ENCODE measurements at regions not wholly inside any gene's neighbourhood (a gene's known extent, or its start where the extent isn't known, plus 50 kb on each side); places are given as distances from the start of the nearest gene placed in this dataset.
A peak's percentile ranks its signal among the peaks of the same experiment; 100 is the strongest.

DNA sequence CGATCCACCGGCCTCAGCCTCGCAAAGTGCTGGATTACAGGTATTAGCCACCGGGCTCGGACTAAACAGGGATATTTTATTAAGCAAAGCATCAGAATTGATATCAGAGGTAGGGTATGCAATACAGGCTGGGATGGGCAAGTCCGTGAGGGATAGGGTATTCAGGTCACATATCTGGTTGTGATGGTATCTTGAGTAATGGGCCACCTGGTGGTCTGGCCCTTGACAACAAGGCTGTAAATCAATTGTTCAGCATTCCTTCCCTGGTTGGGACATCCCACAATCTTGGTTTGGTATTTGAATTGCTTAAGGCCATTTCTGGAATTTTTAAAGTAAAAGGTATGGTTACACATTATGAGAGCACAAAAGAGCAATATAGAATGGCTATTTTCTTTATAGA lies 1588.0 kb downstream of the SLITRK1 start:
- DNase-seq, result no peak
- no peaks in the 10 kb centered on the region for H3K36me3 ChIP-seq
- H3K27me3 ChIP-seq, result no peaks in the 10 kb centered on the region
- no peaks in the 10 kb centered on the region for H3K9me3 ChIP-seq (replicated peaks)
- no peak overlapping the region for H3K27ac ChIP-seq
- H3K4me1 ChIP-seq, result no peaks in the 10 kb centered on the region
- H3K4me3 ChIP-seq, result no peak overlapping the region

DNA sequence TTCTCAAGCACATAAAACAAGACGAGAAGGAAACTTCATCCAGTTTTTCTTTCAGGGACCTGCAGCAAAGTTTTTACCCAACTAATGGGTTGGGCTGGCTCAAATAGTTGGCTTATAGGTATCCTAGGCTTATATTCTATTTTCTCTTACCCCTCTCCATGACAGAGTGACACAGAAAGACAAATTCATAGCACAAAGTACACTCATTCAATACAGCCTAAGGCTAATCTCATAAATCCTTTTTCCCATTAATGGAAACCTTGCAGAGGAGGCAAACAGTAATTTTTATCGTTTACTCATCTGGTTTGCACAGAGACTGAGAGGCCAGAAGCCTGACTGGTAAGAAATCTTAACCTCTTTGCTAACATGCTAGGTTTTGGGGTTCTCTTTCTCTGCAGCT lies 1589.9 kb downstream of the SLITRK1 start:
- Histone ChIP-seq H3K9me3 (replicated peaks) (no peaks in the 10 kb centered on the region), H3K4me3 (no peak overlapping the region), H3K4me1 (no peaks in the 10 kb centered on the region), H3K36me3 (no peaks in the 10 kb centered on the region), H3K27ac (no peak overlapping the region), H3K27me3 (no peaks in the 10 kb centered on the region)
- DNase-seq, result no peak

DNA sequence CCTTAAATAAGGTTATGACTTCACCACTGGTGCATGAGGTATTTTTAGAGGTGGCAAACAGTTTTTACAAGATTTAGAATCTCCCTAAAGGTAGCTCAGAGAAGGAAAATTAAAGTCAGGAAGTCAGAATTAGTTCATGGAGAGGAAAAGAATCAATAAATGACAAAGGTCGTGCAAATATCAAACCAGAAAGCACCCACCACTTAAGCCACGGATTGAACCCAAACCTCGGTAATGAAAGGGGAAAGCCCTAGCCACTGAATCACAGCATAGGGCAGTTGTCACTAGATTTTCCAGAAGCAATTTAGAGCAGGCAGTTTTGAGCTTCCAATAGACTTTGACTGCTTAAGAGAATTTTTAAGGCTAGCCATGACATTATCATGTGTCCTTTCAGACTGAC lies 1590.4 kb downstream of the SLITRK1 start:
- no peaks in the 10 kb centered on the region for H3K36me3 ChIP-seq
- H3K27me3 ChIP-seq, result no peaks in the 10 kb centered on the region
- H3K27ac ChIP-seq, result no peak overlapping the region
- H3K4me3 ChIP-seq, result no peak overlapping the region
- H3K9me3 ChIP-seq (replicated peaks), result no peaks in the 10 kb centered on the region
- no peaks in the 10 kb centered on the region for H3K4me1 ChIP-seq
- no peak for DNase-seq

DNA sequence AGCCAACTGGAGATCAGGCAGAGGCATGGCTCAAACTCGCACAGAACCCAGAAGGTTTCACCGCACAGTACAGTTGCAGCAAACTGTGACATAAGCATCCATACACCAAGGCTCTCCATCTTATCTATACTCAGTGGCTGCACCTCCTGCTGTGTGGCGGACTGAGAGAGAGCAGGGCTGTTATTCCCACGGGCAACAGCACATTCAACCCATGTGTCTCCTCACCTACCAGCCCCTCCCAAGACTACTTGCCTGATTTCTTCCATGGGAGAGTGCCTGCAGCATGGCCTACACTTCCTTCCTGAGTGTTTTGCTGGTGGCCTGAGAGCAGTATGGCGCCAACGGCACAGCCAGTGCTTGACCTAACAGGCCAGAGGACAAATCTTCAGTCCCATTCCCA lies 1606.6 kb downstream of the SLITRK1 start:
- Histone ChIP-seq H3K36me3 (no peaks in the 10 kb centered on the region), H3K4me1 (no peaks in the 10 kb centered on the region), H3K27me3 (no peaks in the 10 kb centered on the region), H3K9me3 (replicated peaks) (no peaks in the 10 kb centered on the region), H3K27ac (no peak overlapping the region), H3K4me3 (no peak overlapping the region)
- DNase-seq, result no peak

DNA sequence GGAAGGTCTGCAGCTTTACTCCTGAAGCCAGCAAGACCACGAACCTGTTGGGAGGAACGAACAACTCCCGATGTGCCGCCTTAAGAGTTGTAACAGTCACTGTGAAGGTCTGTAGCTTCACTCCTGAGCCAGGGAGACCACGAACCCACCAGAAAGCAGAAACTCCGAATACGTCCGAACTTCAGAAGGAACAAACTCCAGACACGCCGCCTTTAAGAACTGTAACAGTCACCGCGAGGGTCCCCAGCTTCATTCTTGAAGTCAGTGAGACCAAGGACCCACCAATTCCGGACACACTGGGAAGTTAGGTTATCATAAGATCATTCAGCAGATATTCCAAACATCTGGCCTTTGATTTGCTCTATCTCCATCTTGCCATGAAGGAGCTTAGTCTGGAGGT lies 1623.0 kb downstream of the SLITRK1 start:
- Histone ChIP-seq H3K27ac (no peak overlapping the region), H3K36me3 (no peaks in the 10 kb centered on the region), H3K9me3 (replicated peaks) (no peaks in the 10 kb centered on the region), H3K27me3 (no peaks in the 10 kb centered on the region), H3K4me3 (no peak overlapping the region), H3K4me1 (no peaks in the 10 kb centered on the region)
- DNase-seq, result no peak

DNA sequence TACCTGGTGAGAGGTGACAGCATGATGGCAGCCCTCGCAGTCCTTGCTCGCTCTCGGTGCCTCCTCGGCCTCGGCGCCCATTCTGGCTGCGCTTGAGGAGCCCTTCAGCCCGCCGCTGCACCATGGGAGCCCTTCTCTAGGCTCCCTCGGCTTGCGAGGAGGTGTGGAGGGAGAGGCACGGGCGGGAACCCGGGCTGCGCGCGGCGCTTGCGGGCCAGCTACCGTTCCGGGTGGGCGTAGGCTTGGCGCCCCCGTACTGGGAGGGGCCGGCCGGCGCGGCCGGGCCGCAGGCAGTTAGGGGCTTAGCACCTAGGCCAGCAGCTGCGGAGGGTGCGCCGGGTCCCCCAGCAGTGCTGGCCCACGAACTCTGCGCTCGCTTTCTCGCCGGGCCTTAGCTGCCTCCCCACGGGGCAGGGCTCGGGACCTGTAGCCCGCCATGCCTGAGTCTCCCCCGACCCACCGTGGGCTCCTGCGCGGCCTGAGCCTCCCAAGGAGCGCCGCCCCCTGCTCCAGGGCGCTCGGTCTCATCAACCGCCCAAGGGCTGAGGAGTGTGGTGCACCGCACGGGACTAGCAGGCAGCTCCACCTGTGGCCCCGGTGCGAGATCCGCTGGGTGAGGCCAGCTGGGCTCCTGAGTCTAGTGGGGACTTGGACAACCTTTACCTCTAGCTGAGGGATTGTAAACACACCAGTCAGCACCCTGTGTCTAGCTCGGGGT lies 1624.3 kb downstream of the SLITRK1 start:
- no peaks in the 10 kb centered on the region for H3K4me1 ChIP-seq
- no peak for DNase-seq
- H3K27ac ChIP-seq, result no peak overlapping the region
- no peaks in the 10 kb centered on the region for H3K36me3 ChIP-seq
- H3K4me3 ChIP-seq, result no peak overlapping the region
- no peaks in the 10 kb centered on the region for H3K27me3 ChIP-seq
- no peaks in the 10 kb centered on the region; the same call in 1 of the 2 replicates for H3K9me3 ChIP-seq (replicated peaks)

DNA sequence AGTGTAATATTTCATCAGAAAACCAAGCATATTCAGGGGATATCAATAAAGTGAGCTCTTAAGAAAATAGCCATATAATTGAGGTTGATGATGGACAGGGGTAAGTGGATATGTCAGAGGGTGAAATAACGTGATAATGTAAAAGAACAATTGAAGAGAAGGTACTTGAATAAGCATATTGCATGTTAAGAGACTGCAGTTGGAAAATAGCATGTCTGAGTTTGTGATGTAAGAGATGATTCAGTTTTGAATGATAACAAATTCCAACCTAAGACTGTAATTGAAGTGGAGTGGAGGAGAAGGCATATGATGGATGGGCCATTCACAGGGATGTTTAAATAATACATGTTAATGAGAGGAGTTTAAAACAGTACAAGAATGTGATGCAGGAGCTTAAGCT lies 1633.5 kb downstream of the SLITRK1 start:
- no peak overlapping the region for H3K27ac ChIP-seq
- no peaks in the 10 kb centered on the region for H3K4me1 ChIP-seq
- no peaks in the 10 kb centered on the region for H3K36me3 ChIP-seq
- DNase-seq, result no peak
- H3K4me3 ChIP-seq, result no peak overlapping the region
- no peaks in the 10 kb centered on the region for H3K27me3 ChIP-seq
- H3K9me3 ChIP-seq (replicated peaks), result no peaks in the 10 kb centered on the region; the same call in 1 of the 2 replicates

DNA sequence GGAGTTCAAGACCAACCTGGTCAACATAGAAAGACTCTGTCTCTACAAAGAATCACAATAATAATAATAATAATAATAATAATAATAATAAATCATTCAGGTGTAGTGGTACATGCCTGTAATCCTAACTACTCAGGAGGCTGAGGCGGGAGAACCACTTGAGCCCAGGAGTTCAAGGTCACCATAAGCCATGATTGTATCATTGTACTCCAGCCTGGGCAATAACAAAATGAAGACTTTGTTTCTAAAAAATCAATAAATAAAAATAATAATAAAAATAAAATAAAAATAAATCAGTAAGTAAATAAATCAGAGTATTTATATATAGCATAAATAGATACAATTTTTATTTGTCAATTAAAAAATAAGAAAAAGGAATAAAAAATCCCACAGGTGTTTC lies 1636.4 kb downstream of the SLITRK1 start:
- H3K4me1 ChIP-seq, result no peaks in the 10 kb centered on the region
- DNase-seq, result no peak
- no peak overlapping the region for H3K27ac ChIP-seq

DNA sequence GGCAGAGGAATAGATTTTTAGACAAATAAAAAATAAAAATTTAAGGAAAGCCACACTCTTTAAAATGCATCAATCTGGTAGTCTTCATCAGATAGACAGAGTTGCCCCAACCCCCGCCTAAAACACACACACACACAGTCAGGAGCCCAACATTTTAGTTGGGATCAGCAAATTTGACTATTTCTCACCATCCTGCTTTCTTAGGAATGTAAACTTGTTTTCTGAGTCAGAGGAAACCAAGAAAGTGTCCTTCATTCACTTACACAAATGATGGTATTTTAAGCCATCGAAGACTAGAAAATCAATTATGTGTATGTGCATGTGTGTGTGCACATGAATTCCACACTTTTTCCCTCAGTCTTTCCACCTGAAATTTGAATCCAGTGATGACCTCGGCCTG lies 1657.5 kb downstream of the SLITRK1 start:
- no peaks in the 10 kb centered on the region for H3K27me3 ChIP-seq
- H3K4me1 ChIP-seq, result no peaks in the 10 kb centered on the region
- DNase-seq, result no peak
- H3K27ac ChIP-seq, result no peak overlapping the region
- no peaks in the 10 kb centered on the region for H3K9me3 ChIP-seq (replicated peaks)
- no peak overlapping the region for H3K4me3 ChIP-seq
- H3K36me3 ChIP-seq, result no peaks in the 10 kb centered on the region

More for the DNA sequence above, 1636.4 kb downstream of the SLITRK1 start:
- no peaks in the 10 kb centered on the region for H3K27me3 ChIP-seq
- H3K9me3 ChIP-seq (replicated peaks), result no peaks in the 10 kb centered on the region
- H3K4me3 ChIP-seq, result no peak overlapping the region
- H3K36me3 ChIP-seq, result no peaks in the 10 kb centered on the region

DNA sequence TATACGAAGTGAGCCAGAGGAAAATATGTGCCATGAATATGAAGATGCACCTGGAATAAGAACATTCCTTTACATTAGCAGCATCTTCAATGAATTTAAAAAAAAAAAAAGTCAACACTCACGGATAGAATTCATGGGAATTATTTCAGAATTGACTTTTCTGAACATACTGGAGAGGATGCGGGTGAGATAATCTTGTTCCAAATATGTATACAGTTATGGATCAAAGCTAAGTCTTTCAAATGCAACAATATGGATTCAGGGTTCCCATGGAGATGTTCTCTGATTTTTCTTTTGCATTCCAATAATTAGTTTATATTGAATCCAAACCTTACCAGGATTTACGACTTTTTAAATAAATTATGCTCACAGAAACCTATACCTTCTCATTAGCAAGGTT lies 1660.7 kb downstream of the SLITRK1 start:
- DNase-seq, result no peak
- Histone ChIP-seq H3K9me3 (replicated peaks) (no peaks in the 10 kb centered on the region), H3K4me1 (no peaks in the 10 kb centered on the region), H3K27ac (no peak overlapping the region), H3K27me3 (no peaks in the 10 kb centered on the region), H3K36me3 (no peaks in the 10 kb centered on the region), H3K4me3 (no peak overlapping the region)

DNA sequence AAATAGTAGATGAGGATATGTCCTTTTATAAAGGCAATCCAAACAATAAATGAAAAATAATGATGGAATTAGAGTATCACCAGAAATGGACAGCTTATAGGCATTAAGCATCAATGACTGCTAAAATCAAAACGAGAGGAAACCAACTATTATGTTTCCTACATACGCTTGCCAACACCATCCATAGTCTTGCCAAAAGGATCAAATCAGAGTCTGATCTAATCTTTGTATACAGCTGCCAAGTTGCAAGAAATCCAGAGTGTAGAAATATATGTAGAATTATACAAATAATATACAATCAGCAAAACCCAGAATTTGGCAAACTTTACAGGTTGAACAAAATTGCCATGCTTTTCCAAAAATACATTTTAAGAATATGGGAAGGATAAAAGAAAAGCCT lies 1661.6 kb downstream of the SLITRK1 start:
- no peak overlapping the region for H3K4me3 ChIP-seq
- DNase-seq, result peak in 1 of 2 experiments; percentile 7
- H3K27ac ChIP-seq, result no peak overlapping the region
- no peaks in the 10 kb centered on the region for H3K36me3 ChIP-seq
- H3K4me1 ChIP-seq, result no peaks in the 10 kb centered on the region
- no peaks in the 10 kb centered on the region for H3K27me3 ChIP-seq
- no peaks in the 10 kb centered on the region for H3K9me3 ChIP-seq (replicated peaks)

DNA sequence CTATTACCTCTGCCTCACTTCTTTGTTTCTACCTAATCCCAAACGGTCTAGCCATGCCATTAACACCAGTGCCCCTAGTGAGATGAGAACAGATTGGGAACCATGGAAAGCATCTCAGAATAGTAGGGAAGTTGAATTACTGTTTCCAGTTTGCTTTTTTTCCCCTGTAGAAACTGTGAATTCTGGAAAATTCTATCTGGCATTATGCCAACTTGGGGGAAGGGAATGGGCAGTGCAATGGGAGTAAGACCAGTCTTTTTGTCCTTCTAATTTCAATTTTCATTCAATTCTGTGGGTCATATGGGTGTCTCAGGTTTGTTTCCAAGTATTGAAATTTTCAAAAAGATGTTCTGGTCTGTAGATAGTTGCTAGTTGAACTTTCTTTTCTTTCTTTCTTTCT lies 1666.1 kb downstream of the SLITRK1 start:
- Histone ChIP-seq H3K9me3 (replicated peaks) (no peaks in the 10 kb centered on the region; the same call in 1 of the 2 replicates), H3K36me3 (no peaks in the 10 kb centered on the region), H3K4me1 (no peaks in the 10 kb centered on the region), H3K4me3 (no peak overlapping the region), H3K27ac (no peak overlapping the region), H3K27me3 (no peaks in the 10 kb centered on the region)
- DNase-seq, result no peak

DNA sequence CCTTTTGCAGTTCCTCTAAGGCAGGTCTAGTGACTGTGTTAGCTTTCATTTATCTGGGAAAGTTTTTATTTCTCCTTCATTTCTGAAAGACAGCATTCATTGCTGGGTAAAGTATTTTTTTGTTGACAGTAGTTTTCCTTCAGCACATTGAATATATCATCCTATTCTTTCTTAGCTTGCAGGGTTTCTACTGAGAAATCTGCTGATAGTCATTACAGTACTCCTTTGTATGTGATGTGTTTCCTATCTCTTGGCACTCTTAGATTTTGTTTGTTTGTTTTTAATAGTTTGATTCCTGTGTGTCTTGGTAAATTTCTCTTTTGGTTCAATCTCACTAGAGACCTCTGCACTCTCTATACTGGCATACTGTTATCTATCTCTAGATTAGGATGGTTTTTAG lies 1667.9 kb downstream of the SLITRK1 start:
- no peak for DNase-seq
- no peaks in the 10 kb centered on the region for H3K36me3 ChIP-seq
- no peaks in the 10 kb centered on the region for H3K4me1 ChIP-seq
- no peaks in the 10 kb centered on the region for H3K27me3 ChIP-seq
- H3K4me3 ChIP-seq, result no peak overlapping the region
- no peak overlapping the region for H3K27ac ChIP-seq
- no peaks in the 10 kb centered on the region; the same call in 1 of the 2 replicates for H3K9me3 ChIP-seq (replicated peaks)

DNA sequence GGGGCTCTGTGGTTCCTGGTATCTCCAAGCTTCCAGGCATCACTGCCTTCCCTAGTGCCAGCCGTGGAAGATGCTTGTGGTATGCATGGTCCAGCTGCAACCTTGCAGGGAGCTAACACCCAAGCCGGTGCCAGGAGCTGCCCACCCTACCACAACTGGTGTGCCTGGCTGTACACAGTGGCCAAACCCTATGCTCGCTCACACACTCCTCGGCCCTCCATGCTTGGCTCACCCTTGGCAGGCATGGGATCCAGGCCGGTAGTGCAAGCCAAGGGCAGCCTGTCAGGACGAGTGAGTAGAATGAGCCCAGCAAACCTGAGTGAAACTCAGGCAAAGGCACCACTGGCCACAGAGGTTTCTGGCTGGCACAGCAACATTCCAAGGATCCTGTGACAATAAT lies 1676.0 kb downstream of the SLITRK1 start:
- Histone ChIP-seq H3K36me3 (no peaks in the 10 kb centered on the region), H3K4me3 (no peak overlapping the region)

DNA sequence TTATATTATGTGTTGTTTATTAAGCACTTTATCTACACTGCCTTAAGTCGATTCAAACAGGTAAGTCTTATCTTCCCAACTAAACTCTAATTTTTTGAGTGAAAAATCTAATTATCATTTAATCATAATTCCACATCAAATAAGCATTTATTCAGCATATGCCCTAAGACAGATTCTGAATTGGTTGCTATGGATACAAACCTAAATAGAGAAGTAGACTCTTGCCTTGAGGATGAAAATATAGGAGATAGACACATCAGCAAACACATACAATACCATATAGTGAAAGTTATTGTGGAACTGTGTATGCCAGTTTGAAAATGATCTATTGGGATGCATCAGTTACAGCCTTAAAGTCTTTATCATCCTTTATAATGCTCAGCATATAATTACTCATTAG lies 1679.9 kb downstream of the SLITRK1 start:
- Histone ChIP-seq H3K4me1 (no peaks in the 10 kb centered on the region), H3K27me3 (no peaks in the 10 kb centered on the region), H3K9me3 (replicated peaks) (no peaks in the 10 kb centered on the region), H3K36me3 (no peaks in the 10 kb centered on the region), H3K4me3 (no peak overlapping the region), H3K27ac (no peak overlapping the region)
- DNase-seq, result no peak

More for the DNA sequence above, 1676.0 kb downstream of the SLITRK1 start:
- H3K9me3 ChIP-seq (replicated peaks), result no peaks in the 10 kb centered on the region
- no peak overlapping the region for H3K27ac ChIP-seq
- H3K27me3 ChIP-seq, result no peaks in the 10 kb centered on the region
- no peaks in the 10 kb centered on the region for H3K4me1 ChIP-seq
- no peak for DNase-seq

DNA sequence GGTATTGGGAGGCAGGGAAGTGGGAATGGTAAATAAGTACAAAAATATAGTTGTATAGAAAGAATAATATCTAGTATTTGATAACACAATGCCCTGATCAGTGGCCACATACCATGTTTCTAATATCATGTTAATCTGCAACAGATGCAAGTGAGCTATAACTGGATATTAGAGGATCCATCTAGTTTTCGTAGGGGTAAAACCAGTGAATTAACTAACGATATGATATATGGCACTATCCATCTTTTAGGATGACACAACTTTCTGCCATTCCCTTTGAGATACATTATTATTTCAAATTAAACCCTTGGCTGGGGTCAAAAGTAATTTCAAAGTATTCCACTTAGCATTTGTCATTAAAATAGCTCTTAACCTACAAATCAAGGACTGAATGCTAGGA lies 1686.2 kb downstream of the SLITRK1 start:
- DNase-seq, result no peak
- Histone ChIP-seq H3K27ac (no peak overlapping the region), H3K9me3 (replicated peaks) (no peaks in the 10 kb centered on the region), H3K4me1 (no peaks in the 10 kb centered on the region), H3K27me3 (no peaks in the 10 kb centered on the region), H3K36me3 (no peaks in the 10 kb centered on the region), H3K4me3 (no peak overlapping the region)
